ENCODE measurements at regions not wholly inside any gene's neighbourhood (a gene's known extent, or its start where the extent isn't known, plus 50 kb on each side); places are given as distances from the start of the nearest gene placed in this dataset.

GRCh38 chr2:180187611-180188010 is 180.5 kb upstream of the CWC22 start:
- no peak for DNase-seq

DNA sequence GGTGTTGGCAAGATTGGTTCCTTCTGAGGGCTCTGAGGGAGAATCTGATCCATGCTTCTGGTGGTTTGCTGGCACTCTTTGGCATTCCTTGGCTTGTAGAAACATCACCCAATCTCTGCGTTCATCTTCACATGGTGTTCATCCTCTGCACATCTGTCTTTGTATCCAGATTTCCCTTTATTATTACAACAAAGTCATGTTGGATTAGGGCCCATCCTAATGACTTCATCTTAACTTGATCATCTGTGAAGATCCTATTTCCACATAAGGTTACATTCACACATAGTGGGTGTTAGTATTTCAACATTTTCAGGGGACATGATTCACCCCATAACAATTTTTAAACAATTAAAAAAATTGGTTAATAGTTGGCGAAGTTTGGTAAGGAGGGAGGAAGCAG is 177.4 kb upstream of the CWC22 start:
- DNase-seq = no peak

DNA sequence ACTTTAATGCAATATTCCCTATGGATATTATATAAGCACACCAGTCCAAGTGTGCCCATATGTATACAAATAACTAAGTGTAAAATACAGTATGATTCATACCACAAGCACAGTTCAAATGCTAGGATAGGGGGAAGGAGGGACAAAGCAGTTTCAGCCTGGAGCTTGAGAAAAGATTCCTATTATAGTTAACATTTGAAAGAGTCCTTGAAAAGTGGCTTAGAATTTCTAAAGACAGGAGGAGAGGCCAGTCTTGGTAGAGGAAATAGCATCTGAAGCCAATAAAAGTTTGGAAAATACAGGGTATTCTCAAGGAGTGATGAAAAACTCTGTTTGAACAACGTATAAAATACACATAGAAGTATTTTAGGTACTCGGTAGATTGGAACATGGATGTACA is 173.4 kb upstream of the CWC22 start:
- DNase-seq = no peak

GRCh38 chr2:180177534-180177933 is 170.4 kb upstream of the CWC22 start:
- no peak for DNase-seq

GRCh38 chr2:180175736-180176135 is 168.6 kb upstream of the CWC22 start:
- DNase-seq = no peak

DNA sequence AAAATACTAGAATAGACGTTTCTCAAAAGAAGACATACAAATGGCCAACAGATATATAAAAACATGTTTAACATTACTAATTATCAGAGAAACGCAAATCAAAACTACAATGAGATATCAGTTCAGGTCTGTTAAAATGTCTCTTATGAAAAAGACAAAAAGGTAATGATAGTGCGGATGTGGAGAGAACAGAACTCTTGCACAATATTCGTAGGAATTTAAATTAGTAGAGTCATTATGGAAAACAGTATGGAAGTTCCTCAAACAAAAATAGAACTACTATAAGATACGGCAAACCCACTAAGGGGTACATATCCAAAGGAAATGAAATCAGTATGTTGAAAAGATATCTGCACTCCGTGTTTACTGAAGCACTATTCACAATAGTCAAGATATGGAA is 167.5 kb upstream of the CWC22 start:
- no peak for DNase-seq

- DNase-seq = no peak
These were observed 162.4 kb upstream of the CWC22 start for GRCh38 chr2:180169474-180169873.

GRCh38 chr2:180161415-180161814 is 154.3 kb upstream of the CWC22 start:
- no peak for DNase-seq

GRCh38 chr2:180159921-180160320 is 152.8 kb upstream of the CWC22 start:
- DNase-seq = no peak

- DNase-seq = no peak
These were observed 151.9 kb upstream of the CWC22 start for GRCh38 chr2:180158961-180159360.

- DNase-seq = no peak
These were observed 149.6 kb upstream of the CWC22 start for GRCh38 chr2:180156651-180157050.

GRCh38 chr2:180150606-180151005 is 143.5 kb upstream of the CWC22 start:
- DNase-seq = no peak

- DNase-seq = no peak
These were observed 139.4 kb upstream of the CWC22 start for GRCh38 chr2:180146541-180146940.

DNA sequence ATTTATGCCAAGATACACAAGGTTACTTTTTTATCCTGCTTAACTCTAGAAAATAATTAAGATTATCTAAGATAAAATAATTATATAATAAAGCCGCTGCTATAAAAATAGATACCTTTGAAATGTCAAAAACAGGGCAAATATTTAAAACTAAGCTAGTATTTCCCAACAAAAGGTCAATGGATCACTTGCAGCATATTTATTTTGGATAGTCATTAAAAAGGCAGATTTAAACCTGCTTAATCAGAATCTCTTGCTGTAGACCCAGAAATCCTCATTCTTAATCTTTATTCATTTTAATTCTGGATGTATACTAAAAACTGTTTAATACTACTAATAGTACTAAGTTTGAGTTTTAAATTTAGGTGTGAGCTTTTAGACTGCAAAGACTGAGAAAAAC is 139.0 kb upstream of the CWC22 start:
- no peak for DNase-seq

GRCh38 chr2:180145163-180145562 is 138.1 kb upstream of the CWC22 start:
- no peak for DNase-seq

- no peak for DNase-seq
These were observed 137.3 kb upstream of the CWC22 start for GRCh38 chr2:180144338-180144813.

GRCh38 chr2:180143633-180144337 is 136.7 kb upstream of the CWC22 start:
- DNase-seq = no peak

GRCh38 chr2:180141600-180141999 is 134.5 kb upstream of the CWC22 start:
- DNase-seq = no peak

GRCh38 chr2:180133736-180134135 is 126.6 kb upstream of the CWC22 start:
- DNase-seq = no peak

DNA sequence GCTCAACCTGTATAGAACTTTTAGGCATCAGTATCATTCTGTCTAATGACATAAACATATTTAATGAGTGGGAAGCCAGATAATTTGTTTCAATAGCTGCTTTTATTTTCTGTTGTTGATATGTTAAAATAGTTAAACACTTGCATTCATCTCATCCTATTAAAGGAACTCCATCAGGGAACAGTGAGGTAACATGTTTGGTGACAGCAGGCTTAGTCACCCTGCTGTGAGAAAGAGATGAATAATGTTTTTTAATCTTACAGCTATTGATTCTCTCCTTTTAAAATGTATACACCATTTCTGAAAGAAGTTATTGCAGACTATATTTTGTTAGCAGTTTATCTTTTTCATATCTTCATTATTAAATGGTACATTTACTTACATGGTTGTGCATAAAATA is 123.3 kb upstream of the CWC22 start:
- no peak for DNase-seq

DNA sequence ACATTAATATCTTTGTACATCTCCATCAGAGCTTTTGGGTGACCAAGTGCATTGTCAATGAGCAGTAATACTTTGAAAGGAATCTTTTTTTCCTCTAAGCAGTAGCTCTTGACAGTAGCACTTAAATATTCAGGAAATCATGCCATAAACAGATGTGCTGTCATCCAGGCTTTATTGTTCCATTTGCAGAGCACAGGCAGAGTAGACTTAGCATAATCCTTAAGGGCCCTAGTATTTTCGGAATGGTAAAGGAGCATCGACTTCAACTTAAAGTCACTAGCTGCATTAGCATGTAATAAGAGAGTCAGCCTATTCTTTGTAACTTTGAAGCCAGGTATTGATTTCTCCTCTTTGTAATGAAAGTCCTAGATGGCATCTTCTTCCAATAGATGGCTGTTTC is 121.8 kb upstream of the CWC22 start:
- DNase-seq = no peak

DNA sequence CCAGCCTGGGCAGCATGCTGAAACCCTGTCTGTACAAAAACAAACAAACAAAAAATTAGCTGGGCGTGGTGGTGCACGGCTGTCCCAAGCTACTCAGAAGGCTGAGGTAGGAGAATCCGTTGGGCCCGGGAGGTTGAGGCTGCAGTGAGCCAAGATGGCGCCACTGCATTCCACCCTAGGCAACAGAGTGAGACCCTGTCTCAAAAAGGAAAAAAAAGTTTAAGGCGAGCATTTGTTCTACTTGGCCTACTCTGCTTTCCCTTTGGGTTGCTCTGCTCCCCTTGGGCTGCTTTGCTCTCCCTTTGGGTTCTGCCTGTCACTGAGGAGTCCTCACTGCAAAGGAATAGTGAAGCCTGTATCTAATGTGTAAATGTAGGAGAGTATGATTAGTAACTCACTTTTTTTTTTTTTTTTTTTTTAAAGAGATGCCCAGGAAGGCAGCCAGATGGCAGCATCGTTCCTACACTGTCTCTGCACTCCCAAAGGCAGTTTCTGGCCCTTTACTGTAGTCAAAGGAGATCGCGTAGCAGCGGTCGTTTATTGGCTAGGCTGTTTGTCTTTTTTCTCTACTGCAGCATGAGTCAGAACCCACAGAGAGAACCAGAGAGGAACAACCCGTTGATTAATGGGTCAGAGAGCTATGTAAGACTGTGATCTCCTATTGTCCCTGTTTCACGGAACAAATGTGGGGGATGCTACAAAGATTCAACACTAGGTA is 118.3 kb upstream of the CWC22 start:
- DNase-seq = peak in 4 of 5 donors; percentile 5 to 35 (median 18)

DNA sequence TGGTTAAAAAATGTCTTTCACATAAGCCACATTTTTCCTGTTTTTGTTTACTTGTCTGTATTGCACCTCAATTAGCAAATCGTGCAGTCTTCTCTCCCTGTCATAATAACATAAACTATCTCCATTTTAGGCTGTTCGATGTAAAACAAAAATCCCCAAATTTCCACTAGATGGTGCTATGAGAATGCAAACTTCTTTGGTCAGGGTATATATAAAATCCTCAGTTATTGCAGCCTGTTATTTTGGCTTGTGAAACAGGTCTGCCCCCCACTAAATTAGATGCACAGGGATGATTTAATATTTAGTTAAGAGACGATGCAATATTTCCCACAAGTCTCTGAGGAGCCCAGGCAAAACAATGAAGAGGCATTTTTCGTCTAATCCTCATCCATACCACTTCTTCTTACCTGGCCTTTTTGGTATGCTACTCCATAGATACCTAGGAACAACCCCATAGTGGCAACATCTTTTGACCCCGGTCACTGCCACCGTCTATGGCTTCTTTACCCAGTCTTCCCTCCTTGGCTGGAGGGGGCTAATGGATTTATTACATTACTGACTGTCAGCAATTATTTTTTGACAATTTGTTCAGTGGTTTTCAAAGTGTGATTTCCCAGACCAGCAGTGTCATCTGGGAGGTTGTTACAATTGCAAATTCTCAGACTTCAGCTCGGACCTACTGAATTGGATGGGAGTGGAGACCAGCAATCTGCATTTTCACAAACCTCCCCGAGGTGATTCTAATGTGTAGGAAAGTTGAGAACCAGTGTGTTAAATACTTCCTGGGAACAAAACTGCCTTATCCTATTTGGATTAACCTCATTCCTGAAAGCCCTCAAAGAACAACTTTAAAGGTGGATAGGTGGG is 117.4 kb upstream of the CWC22 start:
- DNase-seq = peak in 1 of 5 donors; percentile 33

Measured in T-helper 1 cell (primary cell).